ENCODE measurements at regions not wholly inside any gene's neighbourhood (a gene's known extent, or its start where the extent isn't known, plus 50 kb on each side); places are given as distances from the start of the nearest gene placed in this dataset.

GRCh38 chr6:104173668-104174067 lies 686.1 kb downstream of the HACE1 start:
- no peak for DNase-seq

DNA sequence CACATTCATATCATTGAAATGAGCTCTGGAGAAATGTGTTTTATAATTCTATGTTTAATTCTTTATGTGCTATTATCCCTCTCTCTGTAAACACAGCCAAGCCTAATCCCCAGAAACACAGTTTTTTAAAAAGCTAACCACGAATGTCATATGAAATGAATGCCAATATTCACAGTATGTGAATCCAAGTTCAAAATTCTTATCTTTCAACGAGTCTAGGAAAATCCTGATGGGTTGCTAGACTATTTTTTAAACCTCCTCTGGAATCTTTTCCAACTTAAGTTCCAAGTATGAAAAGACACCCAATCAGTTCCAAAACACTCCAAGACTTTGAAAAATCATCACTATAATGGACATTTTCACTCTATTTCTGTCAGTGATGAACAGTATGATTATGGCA lies 689.3 kb downstream of the HACE1 start:
- no peak for DNase-seq

GRCh38 chr6:104166055-104166668 lies 693.6 kb downstream of the HACE1 start:
- DNase-seq = no peak

GRCh38 chr6:104162036-104162669 lies 697.6 kb downstream of the HACE1 start:
- no peak for DNase-seq

DNA sequence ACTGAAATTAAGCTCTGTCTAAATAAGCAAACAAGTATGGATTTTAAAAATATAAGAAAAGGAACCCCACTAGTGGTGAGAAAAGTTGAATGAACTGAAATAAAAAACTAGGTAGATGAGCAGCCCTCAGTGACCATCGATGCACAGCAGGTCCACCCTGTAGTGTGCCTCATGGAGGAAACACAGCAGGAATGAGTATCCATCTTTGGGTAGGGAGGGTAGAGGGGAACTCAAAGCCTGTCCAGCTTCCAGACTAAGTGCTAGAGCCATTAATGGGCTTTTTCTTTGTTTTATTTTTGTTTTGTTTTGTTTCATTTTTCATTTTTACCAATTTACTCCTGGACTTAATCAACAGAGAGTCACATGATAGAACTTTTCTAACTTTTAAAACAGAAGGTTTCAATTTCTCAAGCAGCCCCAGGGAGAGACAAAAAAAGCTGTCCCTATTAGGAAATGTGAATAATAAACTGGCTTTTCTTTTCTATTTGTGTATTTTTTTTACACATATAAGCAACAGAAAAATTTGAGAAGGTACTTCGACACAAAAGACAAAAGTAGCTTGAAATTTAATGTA lies 700.6 kb downstream of the HACE1 start:
- no peak for DNase-seq

- no peak for DNase-seq
These were observed 716.0 kb downstream of the HACE1 start for GRCh38 chr6:104143757-104144156.

GRCh38 chr6:104134876-104135275 lies 724.8 kb downstream of the HACE1 start:
- no peak for DNase-seq

DNA sequence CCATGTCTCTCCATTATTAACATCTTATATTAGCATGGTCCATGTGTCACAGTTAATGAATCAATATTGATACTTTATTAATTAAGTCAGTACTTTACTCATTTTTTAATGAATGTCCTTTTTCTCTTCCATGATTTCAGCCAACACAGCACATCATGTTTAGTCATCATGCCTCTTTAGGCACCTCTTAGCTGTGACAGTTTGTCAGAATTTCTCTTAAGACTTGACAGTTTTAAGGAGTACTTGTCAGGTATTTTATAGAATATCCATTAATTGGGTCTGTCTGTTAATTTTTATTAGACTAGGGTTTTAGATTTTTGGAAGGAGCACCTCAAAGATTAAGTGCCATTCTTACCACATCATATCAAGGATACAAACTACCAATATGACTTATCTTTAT lies 729.4 kb downstream of the HACE1 start:
- DNase-seq = no peak

- no peak for DNase-seq
These were observed 733.3 kb downstream of the HACE1 start for GRCh38 chr6:104126315-104127005.

GRCh38 chr6:104123227-104123626 lies 736.5 kb downstream of the HACE1 start:
- no peak for DNase-seq

DNA sequence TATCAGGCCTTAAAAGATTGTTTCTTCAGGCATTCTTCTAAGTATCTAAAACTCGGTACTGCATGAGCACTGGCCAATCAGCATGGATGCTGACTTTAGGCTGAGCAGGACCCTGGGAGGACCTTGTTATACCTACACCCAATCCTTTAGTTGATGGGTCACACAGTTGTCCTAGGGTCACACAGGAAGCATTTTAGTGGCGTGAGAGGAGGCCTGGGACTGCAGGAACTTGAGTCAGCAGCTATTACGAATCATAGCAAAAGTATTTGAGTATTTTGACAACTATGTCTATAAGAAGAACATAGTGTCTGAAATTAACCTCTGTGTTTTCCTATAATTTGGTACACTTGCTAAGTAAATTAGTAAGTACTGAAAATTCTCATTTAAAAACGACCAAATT lies 741.4 kb downstream of the HACE1 start:
- no peak for DNase-seq

DNA sequence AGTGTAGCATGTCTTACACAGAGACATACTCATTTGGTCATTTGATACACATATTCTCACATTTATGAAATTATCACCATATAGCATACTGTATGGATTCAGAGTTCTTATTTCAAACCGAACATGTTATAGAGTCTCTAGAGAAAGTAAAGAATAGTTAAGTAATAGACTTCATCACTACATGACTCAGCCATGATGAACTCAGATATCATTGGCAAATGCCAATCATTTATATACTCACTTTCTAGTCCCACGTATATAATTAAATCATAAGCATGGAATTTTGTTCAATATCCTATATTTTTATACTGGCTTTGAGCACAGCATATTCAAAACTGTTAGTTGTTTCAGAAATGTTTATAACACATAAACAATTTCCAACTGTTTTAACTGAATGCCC lies 749.9 kb downstream of the HACE1 start:
- no peak for DNase-seq

DNA sequence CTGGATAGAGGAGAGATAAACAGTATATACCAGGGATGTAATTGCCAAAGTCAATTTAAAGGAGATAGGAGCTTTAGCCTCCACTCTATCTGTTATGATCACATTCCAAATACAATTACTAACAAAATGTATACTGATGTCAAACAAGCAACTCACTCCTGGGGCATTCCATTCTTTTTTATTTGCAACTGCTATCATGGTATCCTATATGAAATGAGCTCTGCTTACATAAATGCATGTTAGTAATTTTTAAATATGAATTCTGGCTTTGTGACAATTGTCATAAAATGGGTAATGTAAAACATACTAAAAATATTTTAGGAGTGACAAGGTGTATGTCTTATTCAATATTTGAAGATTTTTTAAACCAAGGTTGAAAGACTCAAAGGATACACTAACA lies 751.1 kb downstream of the HACE1 start:
- no peak for DNase-seq

DNA sequence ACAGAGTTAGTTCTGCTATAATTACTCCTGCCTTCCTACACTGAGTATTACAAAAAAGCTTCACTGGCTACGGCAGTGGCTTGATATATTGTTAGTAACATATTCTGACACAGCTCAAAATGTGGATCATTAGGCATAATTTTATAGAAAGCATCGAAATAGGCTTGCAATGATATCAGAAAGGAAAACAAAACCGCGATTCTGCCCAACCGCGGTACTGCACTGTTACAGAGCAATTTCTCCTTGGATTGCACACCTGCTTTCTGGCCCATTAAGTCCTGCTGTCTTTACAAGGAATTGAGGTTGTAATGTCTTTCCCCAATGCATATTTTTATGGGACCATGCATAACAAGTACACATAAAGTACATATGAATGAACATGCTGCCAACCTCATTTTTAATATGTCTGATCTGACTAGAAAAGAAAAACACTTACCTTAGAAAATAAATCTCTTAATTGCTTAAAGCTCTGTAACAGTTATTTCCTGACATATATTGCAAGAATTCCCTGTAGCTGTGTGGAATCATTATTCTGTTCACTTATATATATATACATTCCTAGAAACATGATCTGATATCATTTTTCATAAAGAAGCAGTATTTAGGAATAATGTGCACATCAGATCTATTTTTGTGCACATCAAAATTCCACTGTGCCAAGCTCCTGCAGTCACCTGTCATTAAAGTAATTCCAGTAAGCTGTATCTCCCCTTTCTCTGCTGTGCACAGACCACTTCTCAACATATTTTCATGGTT lies 763.9 kb downstream of the HACE1 start:
- no peak for DNase-seq

- DNase-seq = no peak
These were observed 772.0 kb downstream of the HACE1 start for GRCh38 chr6:104087765-104088164.

DNA sequence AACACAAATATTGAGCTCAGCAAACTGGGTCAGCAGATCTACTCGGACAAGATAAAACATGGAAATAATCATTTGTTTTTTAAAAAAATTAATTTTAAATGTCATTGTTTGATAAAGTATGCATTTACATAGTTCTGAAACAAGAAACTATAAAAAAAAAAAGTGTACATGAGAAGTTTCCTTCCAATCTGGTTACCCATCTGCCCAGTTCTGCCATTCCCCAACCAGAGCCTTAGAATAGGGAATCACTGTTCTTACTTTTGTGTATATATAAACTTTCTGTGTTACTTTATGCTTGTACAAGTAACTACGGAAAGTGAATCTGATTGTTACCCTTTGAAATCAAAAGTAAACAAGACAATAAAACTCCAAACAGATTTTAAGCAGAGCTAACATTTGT lies 791.4 kb downstream of the HACE1 start:
- no peak for DNase-seq

DNA sequence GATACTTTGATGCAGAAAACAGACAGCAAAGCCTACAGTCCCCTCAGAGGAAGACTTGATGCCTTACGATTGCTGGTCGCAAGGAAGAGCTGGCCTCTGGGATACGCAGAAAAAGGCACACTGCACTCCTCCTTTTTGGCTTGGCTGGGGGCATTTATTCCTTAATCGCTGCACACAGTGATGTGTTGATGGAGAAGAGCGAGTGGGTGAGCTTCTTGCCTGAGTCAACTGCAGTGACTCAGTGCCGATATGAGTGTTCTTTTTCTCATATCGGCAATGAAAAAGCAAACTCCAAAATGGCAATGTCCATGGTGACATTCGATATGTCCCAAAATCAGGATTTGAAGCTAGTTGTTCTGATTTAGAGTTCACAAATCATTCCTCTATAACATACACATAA lies 794.8 kb downstream of the HACE1 start:
- DNase-seq = no peak

- no peak for DNase-seq
These were observed 809.3 kb downstream of the HACE1 start for GRCh38 chr6:104050455-104050854.

- no peak for DNase-seq
These were observed 813.3 kb downstream of the HACE1 start for GRCh38 chr6:104046426-104046825.

GRCh38 chr6:104031346-104031745 lies 828.4 kb downstream of the HACE1 start:
- no peak for DNase-seq

DNA sequence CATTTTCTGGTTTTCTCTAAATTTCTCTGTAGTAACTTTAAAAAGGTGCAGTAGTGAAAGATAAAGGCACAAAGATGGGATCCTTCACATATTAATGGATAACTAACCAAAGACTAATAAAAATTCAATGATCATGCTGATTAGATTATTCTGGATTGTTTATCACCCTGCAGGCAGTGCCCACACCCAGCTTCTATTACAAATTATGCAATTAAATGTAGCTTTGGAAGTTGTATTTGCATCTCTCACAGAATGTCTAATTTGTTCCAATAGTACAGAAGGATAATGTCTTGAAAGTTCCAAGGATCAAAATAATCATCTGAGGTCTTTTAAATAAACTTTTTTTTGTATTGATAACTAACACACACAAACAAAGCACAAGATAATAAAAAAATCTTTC lies 837.6 kb downstream of the HACE1 start:
- no peak for DNase-seq

DNA sequence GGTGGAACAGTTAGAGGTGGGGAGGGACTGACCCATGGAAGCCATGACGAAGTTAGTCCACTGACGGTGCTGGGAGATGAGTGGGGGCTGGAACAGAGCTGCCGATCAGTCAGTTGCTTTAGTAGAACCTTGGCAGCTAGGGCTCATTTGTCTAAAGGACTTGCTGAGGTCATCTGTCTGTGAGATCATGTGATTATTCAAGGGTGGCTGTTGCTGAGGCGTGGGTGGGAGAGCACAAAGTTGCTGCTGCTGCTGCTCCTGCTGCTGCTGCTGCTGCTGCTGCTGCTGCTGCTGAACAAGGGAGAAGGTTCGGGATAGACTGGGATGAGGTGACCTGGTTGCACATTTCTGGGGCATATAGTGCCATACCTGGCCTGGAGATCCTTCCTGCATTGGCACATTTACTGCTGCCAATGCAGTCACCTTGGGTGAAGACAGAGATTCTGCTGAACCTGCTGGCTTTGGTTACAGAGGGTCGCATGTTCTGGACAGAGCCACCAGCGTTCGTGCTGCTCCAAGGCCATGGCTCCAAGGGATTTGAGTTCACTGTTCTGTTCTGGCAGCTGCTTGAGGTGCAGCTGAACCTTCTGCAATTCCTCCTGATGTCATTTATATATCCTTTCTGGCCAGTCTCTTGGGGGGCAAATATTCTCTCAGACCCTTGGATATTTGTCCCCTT lies 840.5 kb downstream of the HACE1 start:
- DNase-seq = no peak
